ENCODE measurements at regions not wholly inside any gene's neighbourhood (a gene's known extent, or its start where the extent isn't known, plus 50 kb on each side); places are given as distances from the start of the nearest gene placed in this dataset.
A peak's percentile ranks its signal among the peaks of the same experiment; 100 is the strongest.

DNA sequence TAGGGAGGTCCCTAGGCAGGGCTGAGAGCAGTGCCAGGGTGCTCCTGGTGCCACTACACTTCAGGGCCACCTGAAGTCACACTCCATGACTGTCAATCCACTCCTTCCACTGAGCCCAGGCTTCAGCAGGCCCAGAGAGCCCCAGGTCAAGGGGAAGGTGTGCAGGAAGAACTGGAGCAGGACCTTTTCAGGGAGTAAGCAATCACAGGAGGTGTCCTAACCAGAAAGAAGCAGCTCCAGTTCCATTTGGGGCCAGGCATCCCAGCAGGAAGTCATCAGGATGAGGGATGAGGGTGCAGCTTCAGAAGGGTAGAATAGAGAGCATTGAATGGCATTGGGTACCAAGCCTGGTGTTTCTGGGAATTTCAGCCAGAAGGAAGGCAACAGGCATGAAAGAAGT, 556.5 kb downstream of the INSC start:
- peak overlapping the region in 2 of 12 donors; percentile 29 to 44 for H3K27ac ChIP-seq
- no peaks in the 10 kb centered on the region for H3K36me3 ChIP-seq
- DNase-seq (no peak), ATAC-seq (no peak)
- H3K9me3 ChIP-seq: peaks cover 0 to 17% (median under 1%) of the 10 kb centered on the region in 12 donors
- no peak for TF ChIP-seq POLR2A (IDR thresholded peaks at IDR 0.05)
- TF ChIP-seq, protein P1, sequence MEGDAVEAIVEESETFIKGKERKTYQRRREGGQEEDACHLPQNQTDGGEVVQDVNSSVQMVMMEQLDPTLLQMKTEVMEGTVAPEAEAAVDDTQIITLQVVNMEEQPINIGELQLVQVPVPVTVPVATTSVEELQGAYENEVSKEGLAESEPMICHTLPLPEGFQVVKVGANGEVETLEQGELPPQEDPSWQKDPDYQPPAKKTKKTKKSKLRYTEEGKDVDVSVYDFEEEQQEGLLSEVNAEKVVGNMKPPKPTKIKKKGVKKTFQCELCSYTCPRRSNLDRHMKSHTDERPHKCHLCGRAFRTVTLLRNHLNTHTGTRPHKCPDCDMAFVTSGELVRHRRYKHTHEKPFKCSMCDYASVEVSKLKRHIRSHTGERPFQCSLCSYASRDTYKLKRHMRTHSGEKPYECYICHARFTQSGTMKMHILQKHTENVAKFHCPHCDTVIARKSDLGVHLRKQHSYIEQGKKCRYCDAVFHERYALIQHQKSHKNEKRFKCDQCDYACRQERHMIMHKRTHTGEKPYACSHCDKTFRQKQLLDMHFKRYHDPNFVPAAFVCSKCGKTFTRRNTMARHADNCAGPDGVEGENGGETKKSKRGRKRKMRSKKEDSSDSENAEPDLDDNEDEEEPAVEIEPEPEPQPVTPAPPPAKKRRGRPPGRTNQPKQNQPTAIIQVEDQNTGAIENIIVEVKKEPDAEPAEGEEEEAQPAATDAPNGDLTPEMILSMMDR (IDR thresholded peaks at IDR 0.05): no peak
- intact Hi-C loops (cut with DNase I): loop anchor here in 1 of 10 donors (5.0 kb wide), 1 partner anchor 146 kb away; no protein-coding TSS in a partner anchor
- H3K4me3 ChIP-seq: no peak overlapping the region
- H3K4me1 ChIP-seq: peaks cover 0 to 26% (median 2%) of the 10 kb centered on the region in 12 donors
- H3K27me3 ChIP-seq: no peaks in the 10 kb centered on the region

DNA sequence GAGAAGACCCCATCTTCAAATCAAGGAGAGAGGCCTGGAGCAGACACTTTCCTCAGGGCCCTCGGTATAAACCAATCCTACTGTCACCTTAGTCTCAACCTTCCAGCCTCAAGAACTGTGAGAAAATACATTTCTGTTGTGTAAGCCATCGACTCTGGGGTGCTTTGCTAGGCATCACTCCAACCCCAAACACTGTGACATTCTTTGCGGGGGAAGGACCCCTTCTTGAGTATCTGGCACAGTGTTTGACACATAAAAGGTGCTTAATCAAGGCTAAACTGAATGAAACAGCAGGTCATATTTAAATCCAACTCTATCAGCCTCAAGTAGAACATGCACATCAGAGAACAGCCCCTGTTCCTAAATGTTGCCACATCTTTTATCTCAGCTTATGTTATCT, 558.1 kb downstream of the INSC start:
- no peak overlapping the region for H3K27ac ChIP-seq

DNA sequence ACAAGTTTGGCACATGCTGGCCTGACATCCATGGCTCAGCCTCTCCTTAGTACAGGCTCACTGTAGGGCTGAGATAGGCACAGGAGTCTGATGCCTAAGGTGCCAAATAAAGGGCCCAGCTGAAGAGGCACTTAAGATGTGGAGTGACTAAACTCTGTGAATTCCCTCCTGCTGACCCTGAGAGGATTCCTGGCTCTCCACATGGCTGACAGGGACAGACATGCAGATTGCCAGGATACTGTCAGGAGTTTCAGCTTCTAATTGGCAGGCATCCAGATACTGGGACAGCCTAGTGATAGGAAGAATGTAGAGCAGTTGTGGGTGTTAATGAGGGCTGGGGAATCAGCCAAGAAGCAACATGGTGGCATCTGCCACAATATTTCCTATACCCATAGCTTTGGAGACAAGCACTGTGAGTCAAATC, 558.7 kb downstream of the INSC start:
- peaks cover 0 to 32% (median 18%) of the 10 kb centered on the region in 12 donors for H3K9me3 ChIP-seq
- DNase-seq: peak in 2 of 5 donors; percentile 21 to 58
- H3K27ac ChIP-seq: no peak overlapping the region
- TF ChIP-seq POLR2A (IDR thresholded peaks at IDR 0.05): no peak
- TF ChIP-seq, protein P1 (IDR thresholded peaks at IDR 0.05): no peak
- no peaks in the 10 kb centered on the region for H3K27me3 ChIP-seq
- H3K36me3 ChIP-seq: no peaks in the 10 kb centered on the region
- no peak overlapping the region for H3K4me3 ChIP-seq
- intact Hi-C loops (cut with DNase I): loop anchor here in 1 of 10 donors (5.0 kb wide), 1 partner anchor 144 kb away; no protein-coding TSS in a partner anchor
- ATAC-seq: peak; percentile 65 to 87 (median 70)
- H3K4me1 ChIP-seq: peaks cover 0 to 26% (median 2%) of the 10 kb centered on the region in 12 donors

More for the DNA sequence above, 558.1 kb downstream of the INSC start:
- Histone ChIP-seq H3K36me3 (no peaks in the 10 kb centered on the region), H3K9me3 (peaks cover 0 to 26% (median 12%) of the 10 kb centered on the region in 12 donors), H3K4me3 (no peak overlapping the region), H3K4me1 (peaks cover 0 to 26% (median 2%) of the 10 kb centered on the region in 12 donors), H3K27me3 (no peaks in the 10 kb centered on the region)
- intact Hi-C loops (cut with DNase I): loop anchor here in 1 of 10 donors (5.0 kb wide), 1 partner anchor 144 kb away; no protein-coding TSS in a partner anchor
- TF ChIP-seq, protein P1 (IDR thresholded peaks at IDR 0.05): no peak
- TF ChIP-seq POLR2A (IDR thresholded peaks at IDR 0.05): no peak
- WGBS, 4 donors: 66 to 91% (median 70%) methylated on average over 3 of the region's 3 CpGs
- no peak for ATAC-seq
- DNase-seq: no peak

DNA sequence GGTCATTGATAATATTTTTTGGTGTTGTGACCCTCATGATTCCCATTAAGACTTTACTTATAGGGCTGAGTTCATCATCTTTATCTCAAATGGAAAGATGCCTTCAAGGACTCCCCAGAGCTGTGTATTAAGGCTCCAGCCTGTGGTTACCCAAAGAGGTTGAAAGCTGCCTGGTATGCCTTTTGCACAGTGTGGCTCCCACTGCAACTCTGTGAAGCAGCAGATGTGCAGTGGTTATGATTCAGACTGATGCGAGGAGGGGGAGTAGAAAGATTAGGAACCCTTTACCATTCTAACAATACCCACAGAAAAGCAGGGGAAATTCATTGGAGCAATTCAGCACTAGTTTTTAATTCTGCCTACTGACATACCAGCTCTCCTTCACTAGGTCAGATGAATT, 560.0 kb downstream of the INSC start:
- ATAC-seq: no peak
- intact Hi-C loops (cut with DNase I): loop anchor here in 1 of 10 donors (5.0 kb wide), 1 partner anchor 143 kb away; no protein-coding TSS in a partner anchor
- DNase-seq: no peak
- H3K4me1 ChIP-seq: peaks cover 0 to 26% (median 2%) of the 10 kb centered on the region in 12 donors
- 94 to 100% (median 97%) methylated on average over 1 of the region's 1 CpG for WGBS, 4 donors
- no peaks in the 10 kb centered on the region for H3K36me3 ChIP-seq
- no peak overlapping the region for H3K27ac ChIP-seq
- TF ChIP-seq, protein P1 (IDR thresholded peaks at IDR 0.05): no peak
- TF ChIP-seq POLR2A (IDR thresholded peaks at IDR 0.05): no peak
- no peak overlapping the region for H3K4me3 ChIP-seq
- peaks cover 0 to 40% (median 21%) of the 10 kb centered on the region in 12 donors for H3K9me3 ChIP-seq
- H3K27me3 ChIP-seq: no peaks in the 10 kb centered on the region
